Retinal pigment epithelial cell (primary cell): ENCODE measurements at regions not wholly inside any gene's neighbourhood (a gene's known extent, or its start where the extent isn't known, plus 50 kb on each side); places are given as distances from the start of the nearest gene placed in this dataset.

Experiments
- DNase-seq: peaks from one replicate; pipeline ENCODE4 v3.0.0-alpha.2; 2010; ENCODE audit warnings: low read depth
- H3K4me3 ChIP-seq: 2 replicates; pipeline ENCODE4 v1.5.1; 2011; ENCODE audit warnings: mild to moderate bottlenecking, low read length, control low read depth, moderate library complexity
- CTCF ChIP-seq: conservative IDR thresholded peaks from 2 replicates; pipeline ENCODE4 v1.5.1; 2011; ENCODE audit warnings: low read depth, low read length, control low read depth, inconsistent platforms

GRCh38 chr2:4862031-4862430 is 830.2 kb upstream of the SOX11 start:
- no peak for TF ChIP-seq CTCF
- DNase-seq, result no peak
- H3K4me3 ChIP-seq, result no peak overlapping the region

GRCh38 chr2:4866198-4866597 is 826.0 kb upstream of the SOX11 start:
- H3K4me3 ChIP-seq, result no peak overlapping the region
- no peak for TF ChIP-seq CTCF
- no peak for DNase-seq

GRCh38 chr2:4868466-4868865 is 823.7 kb upstream of the SOX11 start:
- TF ChIP-seq CTCF, result no peak
- H3K4me3 ChIP-seq, result no peak overlapping the region
- no peak for DNase-seq

- TF ChIP-seq CTCF, result no peak
- no peak for DNase-seq
- H3K4me3 ChIP-seq, result no peak overlapping the region
Observed at GRCh38 chr2:4869154-4869553, 823.0 kb upstream of the SOX11 start.

GRCh38 chr2:4873364-4873763 is 818.8 kb upstream of the SOX11 start:
- H3K4me3 ChIP-seq, result no peak overlapping the region
- DNase-seq, result no peak
- no peak for TF ChIP-seq CTCF

- no peak for TF ChIP-seq CTCF
- no peak for DNase-seq
- no peak overlapping the region for H3K4me3 ChIP-seq
Observed at GRCh38 chr2:4873876-4874593, 818.1 kb upstream of the SOX11 start.

GRCh38 chr2:4882421-4882820 is 809.8 kb upstream of the SOX11 start:
- H3K4me3 ChIP-seq, result no peak overlapping the region
- TF ChIP-seq CTCF, result no peak
- DNase-seq, result no peak
